Type B pancreatic cell (in vitro differentiated cells): ENCODE measurements at regions not wholly inside any gene's neighbourhood (a gene's known extent, or its start where the extent isn't known, plus 50 kb on each side); places are given as distances from the start of the nearest gene placed in this dataset.

Experiments
- DNase-seq: peaks from one replicate; pipeline ENCODE4 v3.0.0; 2021; ENCODE audit warnings: mixed read lengths; ENCODE audit not compliant: unreplicated experiment; ENCODE audit errors: extremely low spot score
- H3K27ac Mint-ChIP-seq: 2 replicates; pipeline ENCODE4 v1.8.0; 2021; ENCODE audit warnings: mild to moderate bottlenecking, mixed read lengths
- H3K27me3 Mint-ChIP-seq: 2 replicates; pipeline ENCODE4 v1.8.0; 2021; ENCODE audit warnings: mixed read lengths
- H3K36me3 Mint-ChIP-seq: 2 replicates; pipeline ENCODE4 v1.8.0; 2021; ENCODE audit warnings: mixed read lengths
- H3K4me1 Mint-ChIP-seq: one replicate; pipeline ENCODE4 v1.8.0; 2021; ENCODE audit warnings: mixed read lengths; ENCODE audit not compliant: unreplicated experiment
- H3K4me3 Mint-ChIP-seq: 2 replicates; pipeline ENCODE4 v1.8.0; 2021; ENCODE audit warnings: mild to moderate bottlenecking, mixed read lengths
- H3K9me3 Mint-ChIP-seq: 2 replicates; pipeline ENCODE4 v1.8.0; 2021; ENCODE audit warnings: mixed read lengths
- CTCF ChIP-seq: fragments of 200-600 bp; sonication (generic); conservative IDR thresholded peaks from 2 replicates; pipeline ENCODE4 v1.5.0; 2021; ENCODE audit warnings: antibody characterized with exemption, mild to moderate bottlenecking

- no peak for TF ChIP-seq CTCF
- Mint-ChIP-seq H3K4me1 (peaks cover 15% of the 10 kb centered on the region), H3K36me3 (no peaks in the 10 kb centered on the region), H3K9me3 (no peaks in the 10 kb centered on the region), H3K27ac (no peak overlapping the region), H3K4me3 (no peak overlapping the region), H3K27me3 (peaks cover 3% of the 10 kb centered on the region)
- no peak for DNase-seq
These were observed 314.8 kb downstream of the CYP26B1 start for GRCh38 chr2:71832844-71833243.

GRCh38 chr2:71832388-71832787 is 315.3 kb downstream of the CYP26B1 start:
- no peaks in the 10 kb centered on the region for H3K9me3 Mint-ChIP-seq
- no peak overlapping the region for H3K4me3 Mint-ChIP-seq
- H3K36me3 Mint-ChIP-seq = no peaks in the 10 kb centered on the region
- no peak overlapping the region for H3K27ac Mint-ChIP-seq
- peaks cover 3% of the 10 kb centered on the region for H3K27me3 Mint-ChIP-seq
- peaks cover 15% of the 10 kb centered on the region for H3K4me1 Mint-ChIP-seq
- no peak for DNase-seq
- no peak for TF ChIP-seq CTCF

- H3K36me3 Mint-ChIP-seq = no peaks in the 10 kb centered on the region
- peaks cover 3% of the 10 kb centered on the region for H3K27me3 Mint-ChIP-seq
- DNase-seq = no peak
- H3K9me3 Mint-ChIP-seq = no peaks in the 10 kb centered on the region
- H3K4me3 Mint-ChIP-seq = no peak overlapping the region
- peak overlapping the region; percentile 14 for H3K27ac Mint-ChIP-seq
- peaks cover 15% of the 10 kb centered on the region for H3K4me1 Mint-ChIP-seq
- TF ChIP-seq CTCF = no peak
These were observed 316.5 kb downstream of the CYP26B1 start for GRCh38 chr2:71831193-71831577.

- DNase-seq = no peak
- no peaks in the 10 kb centered on the region for H3K36me3 Mint-ChIP-seq
- peaks cover 15% of the 10 kb centered on the region for H3K4me1 Mint-ChIP-seq
- no peak overlapping the region for H3K4me3 Mint-ChIP-seq
- TF ChIP-seq CTCF = no peak
- peaks cover 3% of the 10 kb centered on the region for H3K27me3 Mint-ChIP-seq
- peak overlapping the region; percentile 14 for H3K27ac Mint-ChIP-seq
- H3K9me3 Mint-ChIP-seq = no peaks in the 10 kb centered on the region
These were observed 317.0 kb downstream of the CYP26B1 start for GRCh38 chr2:71830497-71831192.

- peaks cover 3% of the 10 kb centered on the region for H3K27me3 Mint-ChIP-seq
- peaks cover 15% of the 10 kb centered on the region for H3K4me1 Mint-ChIP-seq
- H3K36me3 Mint-ChIP-seq = no peaks in the 10 kb centered on the region
- no peak for DNase-seq
- no peak overlapping the region for H3K27ac Mint-ChIP-seq
- no peak overlapping the region for H3K4me3 Mint-ChIP-seq
- no peak for TF ChIP-seq CTCF
- H3K9me3 Mint-ChIP-seq = no peaks in the 10 kb centered on the region
These were observed 318.7 kb downstream of the CYP26B1 start for GRCh38 chr2:71829008-71829407.
